DND-41 (cell line): ENCODE measurements at regions not wholly inside any gene's neighbourhood (a gene's known extent, or its start where the extent isn't known, plus 50 kb on each side); places are given as distances from the start of the nearest gene placed in this dataset.

Experiments
- ATAC-seq: fragments of 200-7000 bp; cut with Tn5 transposase; 3 replicates; pipeline ENCODE4 v1.9.1; 2021; ENCODE audit warnings: low read depth; ENCODE audit not compliant: insufficient read depth
- DNase-seq: peaks from one replicate; pipeline ENCODE4 v3.0.0-alpha.2; 2020
- H2AFZ ChIP-seq: 2 replicates; pipeline ENCODE4 v1.6.0; 2012; ENCODE audit warnings: low read depth, low read length
- H3K27ac ChIP-seq: 2 replicates; pipeline ENCODE4 v1.5.1; 2012; ENCODE audit warnings: low read length, inconsistent platforms
- H3K27me3 ChIP-seq: fragments of 200-600 bp; sonication (generic); 2 replicates; pipeline ENCODE4 v1.6.0; 2012; ENCODE audit warnings: low read length, mild to moderate bottlenecking, inconsistent platforms; ENCODE audit not compliant: insufficient read depth, poor library complexity
- H3K36me3 ChIP-seq: 2 replicates; pipeline ENCODE4 v1.5.1; 2012; ENCODE audit warnings: low read length, inconsistent platforms; ENCODE audit not compliant: insufficient read depth
- H3K4me1 ChIP-seq: 2 replicates; pipeline ENCODE4 v1.5.1; 2012; ENCODE audit warnings: mild to moderate bottlenecking, low read length; ENCODE audit not compliant: insufficient read depth
- H3K4me2 ChIP-seq: 2 replicates; pipeline ENCODE4 v1.6.0; 2012; ENCODE audit warnings: mild to moderate bottlenecking, moderate library complexity, low read length, inconsistent platforms; ENCODE audit not compliant: insufficient read depth
- H3K4me3 ChIP-seq, 2 experiments: fragments of 200-600 bp in 1 of 2; shearing (Covaris generic) in 1 of 2; 2 replicates each; pipeline ENCODE4 v1.5.1; 2012 to 2016; ENCODE audit warnings: inconsistent platforms in 2 of 2, low read length in 2 of 2, mild to moderate bottlenecking in 2 of 2, low read depth in 1 of 2, moderate library complexity in 1 of 2
- H3K79me2 ChIP-seq: 2 replicates; pipeline ENCODE4 v1.6.0; 2012; ENCODE audit warnings: low read length, inconsistent platforms; ENCODE audit not compliant: insufficient read depth
- H3K9ac ChIP-seq: 2 replicates; pipeline ENCODE4 v1.6.0; 2012; ENCODE audit warnings: low read depth, mild to moderate bottlenecking, inconsistent platforms, low read length, moderate library complexity
- H3K9me3 ChIP-seq: 2 replicates; pipeline ENCODE4 v1.5.1; 2012; ENCODE audit warnings: low read length, moderate library complexity, mild to moderate bottlenecking, inconsistent platforms; ENCODE audit not compliant: insufficient read depth, severe bottlenecking
- H4K20me1 ChIP-seq: 2 replicates; pipeline ENCODE4 v1.6.0; 2012; ENCODE audit warnings: low read length; ENCODE audit not compliant: insufficient read depth
- CTCF ChIP-seq: IDR thresholded peaks from 2 replicates; pipeline ENCODE4 v1.5.1; 2012; ENCODE audit warnings: borderline replicate concordance, low read length, moderate library complexity, mild to moderate bottlenecking; ENCODE audit not compliant: poor library complexity, severe bottlenecking; ENCODE audit errors: extremely low read depth
- EZH2 ChIP-seq: IDR thresholded peaks from 3 replicates; pipeline ENCODE4 v1.6.1; 2012; ENCODE audit warnings: borderline replicate concordance, low read depth, mild to moderate bottlenecking, moderate library complexity, low read length, inconsistent platforms; ENCODE audit not compliant: severe bottlenecking

DNA sequence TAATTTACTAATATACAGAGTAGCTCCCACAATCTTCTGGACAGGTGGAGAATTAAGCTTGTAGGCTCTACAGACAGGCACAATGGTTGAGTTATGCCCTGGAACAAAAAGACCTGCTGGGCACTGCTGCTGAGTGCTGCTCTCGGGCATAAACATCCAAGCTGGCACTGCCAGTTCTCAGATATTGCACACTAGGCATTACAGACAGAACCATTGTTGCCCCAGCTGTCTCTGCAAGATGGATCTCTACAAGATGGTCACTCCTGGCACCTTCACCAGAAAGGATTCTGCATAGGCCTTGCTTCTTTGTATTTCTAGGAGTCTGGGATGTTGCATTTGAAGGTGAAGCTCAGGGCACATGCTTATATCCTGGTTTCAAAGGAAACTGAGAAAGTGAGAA is 527.1 kb downstream of the STIM2 start:
- Histone ChIP-seq H3K4me2 (no peak overlapping the region), H3K79me2 (no peaks in the 10 kb centered on the region), H3K9me3 (no peaks in the 10 kb centered on the region), H3K4me3 (no peak overlapping the region), H3K27ac (no peak overlapping the region), H3K4me1 (no peaks in the 10 kb centered on the region), H3K9ac (no peak overlapping the region), H3K27me3 (no peaks in the 10 kb centered on the region), H3K36me3 (no peaks in the 10 kb centered on the region), H2AFZ (no peak overlapping the region), H4K20me1 (no peaks in the 10 kb centered on the region)
- TF ChIP-seq CTCF (no peak), EZH2 (no peak)
- ATAC-seq (no peak), DNase-seq (no peak)

- Histone ChIP-seq H3K4me3 (no peak overlapping the region), H4K20me1 (no peaks in the 10 kb centered on the region), H3K27me3 (no peaks in the 10 kb centered on the region), H2AFZ (no peak overlapping the region), H3K36me3 (no peaks in the 10 kb centered on the region), H3K4me1 (no peaks in the 10 kb centered on the region), H3K9me3 (no peaks in the 10 kb centered on the region), H3K79me2 (no peaks in the 10 kb centered on the region), H3K9ac (no peak overlapping the region), H3K4me2 (no peak overlapping the region), H3K27ac (no peak overlapping the region)
- ATAC-seq (no peak), DNase-seq (no peak)
- no peak for TF ChIP-seq EZH2
- no peak for TF ChIP-seq CTCF
Observed at GRCh38 chr4:27397886-27398285, 537.2 kb downstream of the STIM2 start.

GRCh38 chr4:27398631-27399310 is 538.1 kb downstream of the STIM2 start:
- Histone ChIP-seq H4K20me1 (no peaks in the 10 kb centered on the region), H3K4me3 (no peak overlapping the region), H3K36me3 (no peaks in the 10 kb centered on the region), H3K4me2 (no peak overlapping the region), H3K27me3 (no peaks in the 10 kb centered on the region), H3K9ac (no peak overlapping the region), H3K9me3 (no peaks in the 10 kb centered on the region), H3K4me1 (no peaks in the 10 kb centered on the region), H2AFZ (no peak overlapping the region), H3K79me2 (no peaks in the 10 kb centered on the region), H3K27ac (no peak overlapping the region)
- ATAC-seq (no peak), DNase-seq (no peak)
- TF ChIP-seq EZH2 (no peak), CTCF (no peak)

GRCh38 chr4:27407616-27408015 is 547.0 kb downstream of the STIM2 start:
- no peaks in the 10 kb centered on the region for H3K9me3 ChIP-seq
- ATAC-seq (no peak), DNase-seq (no peak)
- H3K4me1 ChIP-seq: no peaks in the 10 kb centered on the region
- H4K20me1 ChIP-seq: no peaks in the 10 kb centered on the region
- no peak overlapping the region for H3K27ac ChIP-seq
- no peak overlapping the region for H2AFZ ChIP-seq
- no peaks in the 10 kb centered on the region for H3K36me3 ChIP-seq
- no peaks in the 10 kb centered on the region for H3K79me2 ChIP-seq
- TF ChIP-seq CTCF (no peak), EZH2 (no peak)
- H3K9ac ChIP-seq: no peak overlapping the region
- no peak overlapping the region for H3K4me3 ChIP-seq
- no peak overlapping the region for H3K4me2 ChIP-seq
- H3K27me3 ChIP-seq: no peaks in the 10 kb centered on the region
